Stimulated activated CD8-positive, alpha-beta memory T cell treated with anti-CD3 and anti-CD28 coated beads, Interleukin-4, amount 100 ng/mL, for 24 hours (primary cell): ENCODE measurements at regions not wholly inside any gene's neighbourhood (a gene's known extent, or its start where the extent isn't known, plus 50 kb on each side); places are given as distances from the start of the nearest gene placed in this dataset.
A peak's percentile ranks its signal among the peaks of the same experiment; 100 is the strongest.

ENCODE experiments used
- DNase-seq: peaks from one replicate; pipeline ENCODE4 v3.0.0-alpha.2; 2020; ENCODE audit warnings: low read depth

GRCh38 chr4:152269448-152270191 is 266.3 kb downstream of the FBXW7 start:
- DNase-seq, result no peak

- DNase-seq, result no peak
Observed at GRCh38 chr4:152267811-152268210, 268.1 kb downstream of the FBXW7 start.

GRCh38 chr4:152266831-152267480 is 268.9 kb downstream of the FBXW7 start:
- DNase-seq, result no peak

- no peak for DNase-seq
Observed at GRCh38 chr4:152265149-152265621, 270.7 kb downstream of the FBXW7 start.

- DNase-seq, result no peak
Observed at GRCh38 chr4:152264106-152264505, 271.8 kb downstream of the FBXW7 start.

GRCh38 chr4:152259866-152260265 is 276.0 kb downstream of the FBXW7 start:
- DNase-seq, result no peak

GRCh38 chr4:152258804-152259708 is 276.8 kb downstream of the FBXW7 start:
- no peak for DNase-seq

GRCh38 chr4:152258391-152258790 is 277.5 kb downstream of the FBXW7 start:
- no peak for DNase-seq

GRCh38 chr4:152257601-152258066 is 278.3 kb downstream of the FBXW7 start:
- DNase-seq, result no peak

- no peak for DNase-seq
Observed at GRCh38 chr4:152256996-152257395, 278.9 kb downstream of the FBXW7 start.

- DNase-seq, result peak; percentile 12
Observed at GRCh38 chr4:152255437-152255836, 280.5 kb downstream of the FBXW7 start.

GRCh38 chr4:152248347-152248746 is 287.5 kb downstream of the FBXW7 start:
- no peak for DNase-seq

- DNase-seq, result no peak
Observed at GRCh38 chr4:152247271-152247975, 288.5 kb downstream of the FBXW7 start.

- DNase-seq, result no peak
Observed at GRCh38 chr4:152246659-152247058, 289.2 kb downstream of the FBXW7 start.

- DNase-seq, result no peak
Observed at GRCh38 chr4:152245680-152246079, 290.2 kb downstream of the FBXW7 start.

GRCh38 chr4:152244659-152245058 is 291.2 kb downstream of the FBXW7 start:
- DNase-seq, result no peak

- DNase-seq, result no peak
Observed at GRCh38 chr4:152243896-152244595, 291.8 kb downstream of the FBXW7 start.

GRCh38 chr4:152243206-152243605 is 292.7 kb downstream of the FBXW7 start:
- no peak for DNase-seq

- no peak for DNase-seq
Observed at GRCh38 chr4:152240232-152240631, 295.7 kb downstream of the FBXW7 start.

GRCh38 chr4:152239216-152239615 is 296.7 kb downstream of the FBXW7 start:
- no peak for DNase-seq

GRCh38 chr4:152236519-152237056 is 299.3 kb downstream of the FBXW7 start:
- DNase-seq, result no peak
